Neutrophil (primary cell): ENCODE measurements at regions not wholly inside any gene's neighbourhood (a gene's known extent, or its start where the extent isn't known, plus 50 kb on each side); places are given as distances from the start of the nearest gene placed in this dataset.

ENCODE experiments used
- H3K27ac ChIP-seq: fragments of 200-600 bp; sonication (generic); 2 replicates; pipeline ENCODE4 v1.5.1; 2016; ENCODE audit warnings: mild to moderate bottlenecking, moderate library complexity
- H3K27me3 ChIP-seq: fragments of 200-600 bp; sonication (generic); 2 replicates; pipeline ENCODE4 v1.6.0; 2016; ENCODE audit warnings: mild to moderate bottlenecking
- H3K36me3 ChIP-seq: fragments of 200-600 bp; sonication (generic); 2 replicates; pipeline ENCODE4 v1.5.1; 2017
- H3K4me1 ChIP-seq, 2 experiments: fragments of 200-600 bp in 1 of 2; sonication (generic) in 1 of 2; 1 replicate in 1 of 2; 2 replicates in 1 of 2; pipeline versions ENCODE4 v1.5.1 to v1.6.1; 2013 to 2016; ENCODE audit warnings: low read depth in 1 of 2, low read length in 1 of 2, mild to moderate bottlenecking in 1 of 2, moderate library complexity in 1 of 2; ENCODE audit not compliant: control insufficient read depth in 1 of 2, insufficient read depth in 1 of 2
- H3K4me3 ChIP-seq, 2 experiments: fragments of 200-600 bp in 1 of 2; sonication (generic) in 1 of 2; 1 replicate in 1 of 2; 2 replicates in 1 of 2; pipeline ENCODE4 v1.5.1; 2013 to 2016; ENCODE audit warnings: low read depth in 1 of 2, low read length in 1 of 2, mild to moderate bottlenecking in 1 of 2, moderate library complexity in 1 of 2
- H3K9me3 ChIP-seq: fragments of 200-600 bp; sonication (generic); 2 replicates; pipeline ENCODE4 v1.5.1; 2016
- CTCF ChIP-seq: fragments of 200-600 bp; sonication (generic); IDR thresholded peaks from 2 replicates; pipeline ENCODE4 v1.5.1; 2016; ENCODE audit warnings: antibody characterized with exemption

- Histone ChIP-seq H3K27me3 (no peaks in the 10 kb centered on the region), H3K27ac (no peak overlapping the region), H3K36me3 (no peaks in the 10 kb centered on the region), H3K4me1 (no peaks in the 10 kb centered on the region), H3K9me3 (no peaks in the 10 kb centered on the region), H3K4me3 (no peak overlapping the region)
- TF ChIP-seq CTCF: no peak
Measured at GRCh38 chr1:98107256-98107655, 186.4 kb upstream of the DPYD start.

GRCh38 chr1:98104289-98104688 is 183.5 kb upstream of the DPYD start:
- H3K36me3 ChIP-seq: no peaks in the 10 kb centered on the region
- no peak for TF ChIP-seq CTCF
- no peak overlapping the region for H3K27ac ChIP-seq
- H3K4me1 ChIP-seq: no peaks in the 10 kb centered on the region
- no peak overlapping the region for H3K4me3 ChIP-seq
- no peaks in the 10 kb centered on the region for H3K27me3 ChIP-seq
- no peaks in the 10 kb centered on the region for H3K9me3 ChIP-seq

- Histone ChIP-seq H3K27ac (no peak overlapping the region), H3K36me3 (no peaks in the 10 kb centered on the region), H3K9me3 (no peaks in the 10 kb centered on the region), H3K4me1 (no peaks in the 10 kb centered on the region), H3K27me3 (no peaks in the 10 kb centered on the region), H3K4me3 (no peak overlapping the region)
- no peak for TF ChIP-seq CTCF
Measured at GRCh38 chr1:98103617-98104285, 182.9 kb upstream of the DPYD start.

GRCh38 chr1:98102345-98103030 is 181.7 kb upstream of the DPYD start:
- Histone ChIP-seq H3K27me3 (no peaks in the 10 kb centered on the region), H3K9me3 (no peaks in the 10 kb centered on the region), H3K36me3 (no peaks in the 10 kb centered on the region), H3K4me1 (no peaks in the 10 kb centered on the region), H3K4me3 (no peak overlapping the region), H3K27ac (no peak overlapping the region)
- no peak for TF ChIP-seq CTCF

GRCh38 chr1:98101364-98101763 is 180.5 kb upstream of the DPYD start:
- Histone ChIP-seq H3K27me3 (no peaks in the 10 kb centered on the region), H3K4me3 (no peak overlapping the region), H3K9me3 (no peaks in the 10 kb centered on the region), H3K4me1 (no peaks in the 10 kb centered on the region), H3K27ac (no peak overlapping the region), H3K36me3 (no peaks in the 10 kb centered on the region)
- no peak for TF ChIP-seq CTCF
